ENCODE measurements at regions not wholly inside any gene's neighbourhood (a gene's known extent, or its start where the extent isn't known, plus 50 kb on each side); places are given as distances from the start of the nearest gene placed in this dataset.
"Not testable (repeated sequence)": the region's sequence is repeated elsewhere in the genome, so short reads cannot be mapped to it uniquely, and the experiment has no call there.

- H3K36me3 ChIP-seq = no peaks in the 10 kb centered on the region
- intact Hi-C loops (cut with DNase I) = no loop called here
Measured at GRCh38 chr6:57974653-57975052, 657.2 kb downstream of the PRIM2 start.

DNA sequence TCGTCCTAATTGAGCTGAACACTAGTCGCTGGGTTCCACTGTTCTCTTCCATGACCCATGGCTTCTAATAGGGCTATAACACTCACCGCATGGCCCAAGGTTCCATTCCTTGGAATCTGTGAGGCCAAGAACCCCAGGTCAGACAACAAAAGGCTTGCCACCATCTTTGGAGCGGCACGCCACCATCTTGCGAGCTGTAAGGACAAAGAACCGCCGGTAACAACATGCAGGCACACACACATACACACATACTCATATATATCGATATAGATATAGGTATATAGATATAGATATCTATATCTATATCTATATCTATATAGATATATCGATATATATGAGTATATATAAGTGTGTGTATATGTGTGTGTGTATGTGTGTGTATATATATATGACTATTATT is 657.7 kb downstream of the PRIM2 start:
- intact Hi-C loops (cut with DNase I); DNase-seq (ENCODE audit: extremely low spot score in 2 of 2); H3K9me3 ChIP-seq; H3K36me3 ChIP-seq; H3K4me1 ChIP-seq; H3K27ac ChIP-seq; H3K27me3 ChIP-seq; H3K4me3 ChIP-seq: not testable (repeated sequence)

More at GRCh38 chr6:57974653-57975052, 657.2 kb downstream of the PRIM2 start:
- no peak for DNase-seq (ENCODE audit: extremely low spot score in 2 of 2)
- H3K9me3 ChIP-seq = no peaks in the 10 kb centered on the region
- no peak overlapping the region for H3K27ac ChIP-seq
- no peaks in the 10 kb centered on the region for H3K4me1 ChIP-seq
- no peaks in the 10 kb centered on the region for H3K27me3 ChIP-seq
- no peak overlapping the region for H3K4me3 ChIP-seq
- TF ChIP-seq POLR2A (IDR thresholded peaks at IDR 0.05) (no peak), POLR2AphosphoS5 (IDR thresholded peaks at IDR 0.05; ENCODE audit: insufficient read depth in 1 of 2, low read depth in 1 of 2) (no peak), CTCF (IDR thresholded peaks at IDR 0.05) (no peak)

GRCh38 chr6:57976371-57976770 is 658.9 kb downstream of the PRIM2 start:
- H3K27ac ChIP-seq; intact Hi-C loops (cut with DNase I); DNase-seq (ENCODE audit: extremely low spot score in 2 of 2): not testable (repeated sequence)

DNA sequence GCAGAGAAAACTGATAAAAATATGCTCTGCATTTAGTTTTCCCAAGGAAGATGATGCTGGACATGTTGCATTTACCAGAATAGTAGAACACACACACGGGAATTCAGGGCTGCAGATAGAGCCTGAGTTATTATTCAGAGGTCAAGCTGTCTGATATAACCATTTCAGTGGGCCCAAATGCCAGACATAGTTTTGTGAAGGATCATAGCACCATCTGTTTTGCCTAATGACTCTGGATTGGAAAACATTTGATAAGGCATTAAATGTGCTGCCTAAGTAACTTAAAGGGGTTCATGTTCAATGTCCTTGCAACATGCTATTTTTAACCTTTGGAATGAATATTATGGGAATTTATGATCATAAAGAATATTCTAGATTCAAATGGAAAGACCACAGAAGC is 666.2 kb downstream of the PRIM2 start:
- H3K27ac ChIP-seq; H3K4me1 ChIP-seq; DNase-seq (ENCODE audit: extremely low spot score in 2 of 2); H3K36me3 ChIP-seq; H3K4me3 ChIP-seq; H3K9me3 ChIP-seq; intact Hi-C loops (cut with DNase I); H3K27me3 ChIP-seq: not testable (repeated sequence)

More at GRCh38 chr6:57976371-57976770, 658.9 kb downstream of the PRIM2 start:
- H3K4me1 ChIP-seq, H3K9me3 ChIP-seq, H3K27me3 ChIP-seq, H3K36me3 ChIP-seq, H3K4me3 ChIP-seq: not testable (repeated sequence)

DNA sequence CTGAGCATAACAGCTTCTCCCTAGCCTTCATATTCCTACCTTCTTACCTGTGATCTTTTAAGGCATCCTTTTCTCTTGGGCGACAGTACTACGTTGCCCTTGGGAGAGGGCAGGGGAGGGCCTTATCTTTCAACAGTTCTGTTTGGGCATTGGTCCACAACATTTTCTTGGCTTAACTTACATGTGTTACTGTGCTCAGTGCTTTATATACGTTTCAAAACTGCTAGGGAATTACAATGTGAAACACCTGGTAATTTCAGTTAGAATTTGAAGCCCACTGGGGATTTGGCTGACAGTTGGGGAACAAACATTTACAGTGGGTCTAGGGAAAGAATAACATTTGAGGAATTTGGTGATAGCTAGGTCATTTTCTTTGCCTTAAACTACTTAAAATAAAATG is 667.1 kb downstream of the PRIM2 start:
- H3K36me3 ChIP-seq; intact Hi-C loops (cut with DNase I); H3K9me3 ChIP-seq; H3K27me3 ChIP-seq; H3K27ac ChIP-seq; DNase-seq (ENCODE audit: extremely low spot score in 2 of 2); H3K4me1 ChIP-seq; H3K4me3 ChIP-seq: not testable (repeated sequence)

- DNase-seq (ENCODE audit: extremely low spot score in 2 of 2) = not testable (repeated sequence)
Measured at GRCh38 chr6:57985734-57986133, 668.3 kb downstream of the PRIM2 start.

GRCh38 chr6:57986584-57986983 is 669.2 kb downstream of the PRIM2 start:
- DNase-seq (ENCODE audit: extremely low spot score in 2 of 2); H3K36me3 ChIP-seq; H3K4me3 ChIP-seq; H3K4me1 ChIP-seq; H3K27ac ChIP-seq; H3K27me3 ChIP-seq; H3K9me3 ChIP-seq; intact Hi-C loops (cut with DNase I): not testable (repeated sequence)

More at GRCh38 chr6:57985734-57986133, 668.3 kb downstream of the PRIM2 start:
- H3K9me3 ChIP-seq; H3K27me3 ChIP-seq; H3K4me1 ChIP-seq; H3K4me3 ChIP-seq; H3K27ac ChIP-seq; intact Hi-C loops (cut with DNase I); H3K36me3 ChIP-seq: not testable (repeated sequence)

- H3K36me3 ChIP-seq; H3K4me3 ChIP-seq; H3K27me3 ChIP-seq; H3K4me1 ChIP-seq; intact Hi-C loops (cut with DNase I); H3K9me3 ChIP-seq; H3K27ac ChIP-seq; DNase-seq (ENCODE audit: extremely low spot score in 2 of 2): not testable (repeated sequence)
Measured at GRCh38 chr6:57989520-57990080, 672.2 kb downstream of the PRIM2 start.

- H3K4me3 ChIP-seq; H3K27me3 ChIP-seq; H3K36me3 ChIP-seq; H3K9me3 ChIP-seq; intact Hi-C loops (cut with DNase I); DNase-seq (ENCODE audit: extremely low spot score in 2 of 2); H3K27ac ChIP-seq; H3K4me1 ChIP-seq: not testable (repeated sequence)
Measured at GRCh38 chr6:57998858-57999619, 681.6 kb downstream of the PRIM2 start.

GRCh38 chr6:58000233-58000632 is 682.8 kb downstream of the PRIM2 start:
- DNase-seq (ENCODE audit: extremely low spot score in 2 of 2); intact Hi-C loops (cut with DNase I); H3K4me3 ChIP-seq; H3K4me1 ChIP-seq; H3K27ac ChIP-seq; H3K36me3 ChIP-seq; H3K9me3 ChIP-seq; H3K27me3 ChIP-seq: not testable (repeated sequence)

DNA sequence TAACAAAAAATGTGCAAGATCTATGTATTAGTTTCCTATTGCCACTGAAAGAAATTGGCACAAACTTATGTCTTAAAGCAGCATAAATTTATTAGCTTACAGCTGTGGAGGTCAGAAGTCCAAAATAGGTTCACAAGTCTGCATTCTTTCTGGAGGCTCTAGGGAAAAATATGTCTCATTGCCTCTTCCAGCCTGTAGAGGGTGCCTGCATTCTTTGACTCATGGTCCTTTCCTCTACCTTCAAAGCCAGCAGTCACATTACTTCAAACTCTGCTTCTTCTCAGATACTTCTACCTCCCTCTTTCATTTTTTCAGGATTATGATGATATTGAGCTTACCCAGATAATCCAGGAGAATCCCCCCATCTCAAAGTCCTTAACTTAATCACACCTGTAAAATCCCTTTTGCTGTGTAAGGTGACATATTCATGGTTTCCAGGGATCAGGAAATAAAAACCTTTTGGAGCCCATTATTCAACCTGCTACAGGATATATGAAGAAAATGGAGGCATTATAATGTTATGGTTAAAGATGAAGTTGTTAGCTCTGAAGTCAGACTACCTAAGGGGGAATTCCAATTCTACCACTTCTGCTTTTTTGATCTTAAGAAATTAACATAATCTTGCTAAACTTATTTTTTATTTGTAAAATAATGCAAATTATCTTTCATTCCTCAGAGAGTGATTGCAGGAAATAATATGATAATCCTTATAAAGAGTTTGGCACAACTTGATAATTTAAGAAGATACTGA is 686.2 kb downstream of the PRIM2 start:
- DNase-seq (ENCODE audit: extremely low spot score in 2 of 2); intact Hi-C loops (cut with DNase I); H3K27me3 ChIP-seq; H3K27ac ChIP-seq; H3K4me1 ChIP-seq; H3K36me3 ChIP-seq; H3K4me3 ChIP-seq; H3K9me3 ChIP-seq: not testable (repeated sequence)

GRCh38 chr6:58007334-58008000 is 690.0 kb downstream of the PRIM2 start:
- H3K4me1 ChIP-seq; intact Hi-C loops (cut with DNase I); H3K9me3 ChIP-seq; H3K36me3 ChIP-seq; DNase-seq (ENCODE audit: extremely low spot score in 2 of 2); H3K27me3 ChIP-seq; H3K4me3 ChIP-seq; H3K27ac ChIP-seq: not testable (repeated sequence)

All from vagina (tissue), 2 donors.